Right kidney (tissue), 1 donor: ENCODE measurements at regions not wholly inside any gene's neighbourhood (a gene's known extent, or its start where the extent isn't known, plus 50 kb on each side); places are given as distances from the start of the nearest gene placed in this dataset.
"Not testable (repeated sequence)": the region's sequence is repeated elsewhere in the genome, so short reads cannot be mapped to it uniquely, and the experiment has no call there.

Source experiments
- DNase-seq: peaks from one replicate; pipeline ENCODE4 v3.0.0-alpha.2; 2016

DNA sequence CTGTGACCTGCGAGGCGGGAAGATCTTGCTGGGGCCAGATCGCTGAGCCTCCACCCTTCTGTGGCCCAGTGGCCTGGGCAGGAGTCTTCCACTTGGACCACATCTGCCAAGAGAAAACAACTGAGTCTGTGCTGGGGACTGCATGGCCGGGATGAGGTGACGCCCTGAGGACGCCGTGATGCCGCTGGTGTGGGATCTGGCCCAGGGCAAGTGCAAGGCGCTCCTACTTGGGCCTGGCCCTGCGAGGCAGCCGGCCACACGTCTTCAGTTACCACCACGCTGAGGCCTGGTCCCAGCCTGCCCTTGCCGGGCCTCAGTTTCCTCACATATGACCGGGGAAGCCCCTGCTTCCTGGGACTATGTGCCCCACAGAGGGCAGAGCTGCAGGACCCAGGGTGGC lies 133.4 kb downstream of the SLC25A46 start:
- no peak for DNase-seq

DNA sequence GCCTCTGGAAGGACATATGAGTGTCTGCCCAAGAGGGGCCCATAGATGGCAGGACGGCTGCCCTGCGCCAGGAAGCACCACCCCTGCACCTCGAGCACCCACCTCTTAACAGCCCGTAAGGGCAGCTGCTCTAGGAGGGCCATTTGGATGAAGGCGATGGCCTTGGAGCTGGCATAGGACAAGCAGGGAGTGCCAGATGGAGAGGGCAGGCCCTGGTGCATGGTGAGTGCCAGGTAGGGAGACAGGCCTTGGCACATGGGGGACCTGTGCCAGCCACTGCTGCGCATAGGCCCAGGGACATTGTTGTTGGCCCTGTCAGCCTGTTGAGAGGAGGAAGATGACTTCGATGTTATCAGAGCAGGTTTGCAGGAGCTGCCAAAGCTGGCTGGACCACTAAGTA lies 134.2 kb downstream of the SLC25A46 start:
- DNase-seq = no peak

DNA sequence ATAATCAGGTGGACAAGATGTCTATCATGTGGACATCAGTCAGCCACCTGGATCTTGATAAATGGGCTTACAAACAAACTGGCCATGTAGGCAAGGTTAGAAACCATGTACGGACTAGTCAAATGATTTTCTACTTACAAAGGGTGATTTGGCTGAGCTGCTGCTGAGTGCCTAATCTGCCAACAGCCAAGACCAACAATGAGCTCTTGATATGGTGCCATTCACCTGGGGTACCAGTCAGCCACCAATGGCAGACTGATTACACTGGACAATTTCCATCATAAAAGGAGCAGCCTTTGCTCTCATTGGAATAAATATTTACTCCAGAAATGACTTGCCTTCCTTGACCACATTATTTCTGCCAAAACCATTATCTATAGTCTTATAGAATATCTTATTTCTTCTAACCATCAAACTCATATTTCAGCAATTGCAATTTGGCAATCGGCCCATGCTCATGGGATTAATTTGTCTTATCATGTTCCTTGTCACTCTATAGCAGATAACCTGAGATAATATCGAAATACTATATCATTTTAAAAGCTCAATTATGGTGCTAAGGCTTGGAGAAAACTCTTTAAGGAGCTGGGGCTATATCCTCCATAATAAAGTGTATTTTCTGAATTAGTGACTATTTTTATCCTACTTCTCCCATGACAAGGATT lies 135.1 kb downstream of the SLC25A46 start:
- DNase-seq = no peak

DNA sequence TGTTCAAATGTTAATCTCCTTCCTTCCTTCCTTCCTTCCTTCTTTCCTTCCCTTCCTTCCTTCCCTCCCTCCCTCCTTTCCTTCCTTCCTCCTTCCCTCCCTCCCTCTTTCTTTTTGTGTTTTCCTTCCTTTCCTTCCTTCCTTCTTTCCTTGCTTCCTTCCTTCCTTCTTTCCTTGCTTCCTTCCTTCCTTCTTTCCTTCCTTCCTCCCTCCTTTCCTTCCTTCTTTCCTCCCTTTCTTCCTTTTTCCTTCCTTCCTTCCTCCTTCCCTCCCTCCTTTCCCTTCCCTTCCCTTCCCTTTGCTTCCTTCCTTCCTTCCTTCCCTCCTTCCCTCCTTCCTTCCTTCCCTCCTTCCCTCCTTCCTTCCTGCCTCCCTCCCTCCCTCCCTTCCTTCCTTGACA lies 136.3 kb downstream of the SLC25A46 start:
- not testable (repeated sequence) for DNase-seq

DNA sequence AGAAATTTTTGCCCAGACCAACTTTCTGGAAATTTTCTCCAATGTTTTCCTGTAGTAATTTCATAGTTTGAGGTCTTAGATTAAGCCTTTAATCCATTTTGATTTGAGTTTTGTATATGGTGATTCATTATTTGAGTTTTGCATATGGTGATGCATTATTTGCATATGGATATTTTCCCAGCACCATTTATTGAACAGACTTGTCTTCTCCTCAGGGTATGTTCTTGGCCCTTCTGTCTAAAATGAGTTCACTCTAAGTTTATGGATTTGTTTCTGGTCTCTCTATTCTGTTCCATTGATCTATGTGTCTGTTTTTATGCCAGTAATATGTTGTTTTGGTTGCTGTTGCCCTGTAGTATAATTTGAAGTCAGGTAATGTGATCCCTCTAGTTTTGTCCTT lies 139.3 kb downstream of the SLC25A46 start:
- no peak for DNase-seq

DNA sequence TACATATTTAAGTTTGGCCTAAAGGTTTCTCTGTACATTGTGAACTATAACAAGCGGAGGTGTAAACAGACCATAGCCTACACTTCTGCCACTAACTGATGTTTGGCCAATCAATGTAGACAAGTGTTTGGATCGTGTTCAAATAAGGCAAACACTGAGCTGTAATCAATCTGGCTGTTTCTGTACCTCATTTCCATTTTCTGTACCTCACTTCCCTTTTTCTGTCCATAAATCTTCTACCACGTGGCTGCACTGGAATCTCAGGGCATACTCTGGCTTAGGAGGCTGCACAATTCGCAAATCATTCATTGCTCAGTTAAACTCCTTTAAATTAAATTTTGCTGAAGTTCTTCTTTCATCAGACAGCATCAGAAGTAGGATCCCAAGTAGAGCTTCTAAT lies 140.9 kb downstream of the SLC25A46 start:
- no peak for DNase-seq

DNA sequence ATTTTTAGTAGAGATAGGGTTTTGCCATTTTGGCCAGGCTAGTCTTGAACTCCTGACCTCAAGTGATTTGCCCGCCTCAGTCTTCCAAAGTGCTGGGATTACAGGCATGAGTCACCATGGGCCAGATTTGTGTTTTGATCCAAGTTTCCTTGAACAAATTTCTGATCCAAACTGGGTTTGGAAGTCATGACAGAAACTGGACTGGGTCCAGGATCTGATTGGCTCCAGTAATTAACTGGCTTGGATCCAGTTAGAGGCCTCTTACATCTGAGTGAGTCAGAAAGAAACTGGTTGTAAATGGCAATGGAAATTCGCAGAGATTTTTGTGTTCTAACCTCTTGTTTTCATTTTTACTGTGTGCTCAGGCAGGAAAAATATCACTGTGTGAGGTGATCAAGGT lies 141.6 kb downstream of the SLC25A46 start:
- DNase-seq = no peak

DNA sequence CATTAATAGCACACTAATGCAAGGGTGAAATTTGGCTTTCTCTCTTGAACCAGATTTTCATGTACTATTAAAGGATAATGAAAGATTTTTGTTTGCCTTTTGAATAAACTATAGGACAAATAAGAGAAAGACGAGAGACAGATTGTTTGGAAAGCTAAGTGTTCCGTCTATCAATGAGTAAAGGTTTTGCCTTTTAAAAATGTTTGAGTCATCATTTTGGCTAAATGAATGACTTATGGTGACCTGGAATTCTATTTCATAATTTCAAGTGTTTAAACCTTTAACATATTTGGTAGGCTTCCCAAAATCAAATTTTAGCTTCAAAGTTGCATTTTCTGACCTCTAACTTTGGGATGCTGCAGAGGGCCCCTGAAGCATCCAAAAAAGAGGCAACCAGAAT lies 145.2 kb downstream of the SLC25A46 start:
- DNase-seq = no peak

DNA sequence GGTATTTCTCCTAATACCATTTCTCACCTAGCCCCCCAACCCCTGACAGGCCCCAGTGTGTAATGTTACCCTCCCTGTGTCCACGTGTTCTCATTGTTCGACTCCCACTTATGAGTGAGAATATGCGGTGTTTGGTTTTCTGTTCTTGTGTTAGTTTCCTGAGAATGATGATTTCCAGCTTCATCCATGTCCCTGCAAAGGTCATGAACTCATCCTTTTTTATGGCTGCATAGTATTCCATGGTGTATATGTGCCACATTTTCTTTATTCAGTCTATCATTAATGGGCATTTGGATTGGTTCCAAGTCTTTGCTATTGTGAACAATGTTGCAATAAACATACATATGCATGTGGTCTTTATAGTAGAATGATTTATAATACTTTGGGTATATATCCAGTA lies 148.4 kb downstream of the SLC25A46 start:
- DNase-seq = not testable (repeated sequence)

DNA sequence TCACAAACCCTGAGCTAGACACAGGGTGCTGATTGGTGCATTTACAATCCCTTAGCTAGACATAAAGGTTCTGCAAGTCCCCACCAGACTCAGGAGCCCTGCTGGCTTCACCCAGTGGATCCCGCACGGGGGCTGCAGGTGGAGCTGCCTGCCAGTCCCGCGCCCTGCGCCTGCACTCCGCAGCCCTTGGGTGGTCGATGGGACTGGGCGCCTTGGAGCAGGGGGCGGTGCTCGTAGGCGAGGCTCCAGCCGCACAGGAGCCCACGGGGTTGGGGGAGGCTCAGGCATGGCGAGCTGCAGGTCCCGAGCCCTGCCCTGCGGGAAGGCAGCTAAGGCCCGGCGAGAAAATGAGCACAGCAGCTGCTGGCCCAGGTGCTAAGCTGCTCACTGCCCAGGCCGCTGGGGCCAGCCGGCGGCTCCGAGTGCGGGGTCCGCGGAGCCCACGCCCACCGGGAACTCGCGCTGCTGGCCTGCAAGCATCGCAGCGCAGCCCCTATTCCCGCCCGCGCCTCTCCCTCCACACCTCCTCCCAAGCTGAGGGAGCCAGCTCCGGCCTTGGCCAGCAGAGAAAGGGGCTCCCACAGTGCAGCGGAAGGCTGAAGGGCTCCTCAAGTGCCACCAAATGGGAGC lies 155.2 kb downstream of the SLC25A46 start:
- DNase-seq = not testable (repeated sequence)

DNA sequence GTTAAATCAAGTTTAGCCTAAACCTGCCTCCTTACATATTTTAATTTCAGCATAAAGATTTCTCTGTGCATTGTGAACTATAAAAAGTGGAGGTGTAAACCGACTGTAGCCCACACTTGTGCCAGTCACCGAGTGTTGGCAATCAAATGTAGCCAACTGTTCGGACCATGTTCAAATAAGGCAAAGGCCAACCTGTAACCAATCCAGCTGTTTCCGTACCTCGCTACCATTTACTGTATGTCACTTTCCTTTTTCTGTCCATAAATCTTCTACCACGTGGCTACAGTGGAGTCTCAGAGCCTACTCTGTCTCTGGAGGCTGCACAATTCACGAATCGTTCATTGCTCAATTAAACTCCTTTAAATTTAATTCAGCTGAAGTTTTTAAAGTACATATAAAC lies 156.0 kb downstream of the SLC25A46 start:
- no peak for DNase-seq

DNA sequence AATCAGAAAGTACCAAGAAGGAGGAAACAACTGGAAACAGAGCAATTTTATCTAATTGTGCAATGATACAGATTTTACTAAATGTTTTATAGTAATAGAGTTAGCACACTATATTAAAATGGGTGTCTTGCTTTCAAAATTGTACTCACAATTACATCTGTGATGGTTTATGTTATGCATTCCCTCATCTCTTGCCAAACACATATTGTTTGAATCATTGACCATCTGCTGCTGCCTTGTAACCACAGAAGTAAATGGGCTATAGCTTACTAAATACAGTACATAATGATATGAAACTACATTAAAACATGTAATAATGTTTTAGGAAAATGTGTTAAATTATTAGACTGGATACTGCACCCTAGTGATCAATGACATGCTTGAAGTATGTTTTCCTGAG lies 158.1 kb downstream of the SLC25A46 start:
- no peak for DNase-seq

DNA sequence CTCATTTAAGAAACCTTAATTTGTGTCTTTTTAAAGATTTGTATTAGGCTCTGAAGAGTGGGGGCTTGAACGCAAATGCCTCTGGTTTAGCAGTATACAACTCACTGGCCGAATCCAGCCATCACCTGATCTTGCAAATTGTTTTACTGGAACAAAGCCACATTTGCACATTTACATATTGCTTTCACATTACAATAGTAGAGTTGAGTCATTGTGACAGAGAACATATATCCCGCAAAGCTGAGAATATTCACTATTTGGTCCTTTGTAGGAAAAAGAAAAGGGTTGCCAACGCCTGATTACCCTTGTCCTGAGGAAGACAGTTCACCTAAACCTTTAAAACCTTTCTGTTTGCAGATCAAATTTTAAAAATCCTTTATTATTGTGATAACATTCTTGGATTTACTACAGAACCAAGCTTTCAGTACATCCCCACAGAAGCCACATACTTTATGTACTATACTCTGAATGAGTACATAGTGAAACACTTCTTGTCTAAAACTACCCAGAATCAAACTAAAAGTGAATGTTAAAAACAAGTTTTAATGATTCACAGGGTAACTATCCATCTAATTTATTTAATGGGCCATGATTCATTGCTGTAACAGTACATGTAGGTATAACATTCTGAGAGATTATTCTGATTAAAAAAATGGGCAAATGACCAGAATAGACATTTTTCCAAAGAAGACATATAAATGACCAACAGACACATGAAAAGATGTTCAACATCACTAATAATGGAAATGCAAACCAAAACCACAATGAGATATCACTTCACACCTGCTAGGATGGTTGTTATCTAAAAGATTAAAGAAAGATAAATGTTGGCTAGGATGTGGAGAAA lies 161.0 kb downstream of the SLC25A46 start:
- DNase-seq = no peak

DNA sequence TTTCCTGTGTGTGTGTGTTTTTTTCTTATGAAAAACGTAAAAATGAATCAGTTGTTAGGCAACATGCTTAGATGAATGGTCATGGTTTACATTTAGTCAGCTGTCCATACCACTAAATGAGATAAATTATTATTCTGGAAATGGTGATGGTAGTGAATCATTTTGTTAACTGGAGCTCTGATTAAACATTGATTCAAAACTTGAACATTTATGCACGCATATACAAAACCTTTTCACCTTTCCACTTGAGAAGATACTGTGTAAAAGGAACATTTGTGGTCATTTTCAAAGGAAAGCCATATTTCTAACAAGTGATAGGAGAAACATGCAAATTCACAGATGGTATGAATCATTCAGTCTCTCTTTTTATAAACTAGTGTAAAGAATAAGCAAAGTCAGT lies 162.0 kb downstream of the SLC25A46 start:
- no peak for DNase-seq

DNA sequence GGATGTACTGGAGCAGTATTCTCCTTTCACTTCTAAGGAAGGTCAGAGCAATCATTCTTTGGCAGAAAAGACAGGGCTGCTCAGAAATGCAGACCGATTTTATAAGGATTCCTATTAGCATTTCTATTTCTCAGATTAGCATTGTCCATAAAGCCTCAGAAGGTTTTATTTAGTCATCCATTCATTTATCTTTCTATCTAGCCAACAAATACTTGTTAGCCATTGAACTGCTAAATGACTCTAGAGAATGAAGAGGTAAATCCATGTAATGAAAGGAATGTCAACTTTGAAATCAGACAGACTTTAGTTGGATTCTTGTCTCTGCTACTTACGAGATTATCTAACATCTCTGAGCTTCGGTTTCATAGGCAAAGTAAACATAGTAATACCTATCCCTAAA lies 165.2 kb downstream of the SLC25A46 start:
- no peak for DNase-seq

DNA sequence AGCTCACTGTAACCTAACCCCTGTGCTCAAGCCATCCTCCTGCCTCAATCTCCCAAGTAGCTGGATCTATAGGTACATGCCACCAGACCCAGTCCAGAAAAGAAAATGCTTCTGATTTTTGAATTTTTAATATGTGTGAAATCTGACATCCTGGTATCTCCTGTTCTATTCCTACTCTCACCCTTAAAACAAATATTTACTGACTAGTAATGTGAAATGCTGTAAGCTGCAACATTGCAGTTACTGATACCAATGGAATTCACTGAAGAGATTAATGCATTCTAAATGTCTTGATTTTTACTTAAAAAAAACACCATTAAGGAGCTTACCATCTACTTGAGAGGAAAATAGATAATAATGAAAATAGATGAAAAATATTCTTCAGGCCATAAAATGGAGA lies 162.7 kb upstream of the TSLP start:
- DNase-seq = no peak

DNA sequence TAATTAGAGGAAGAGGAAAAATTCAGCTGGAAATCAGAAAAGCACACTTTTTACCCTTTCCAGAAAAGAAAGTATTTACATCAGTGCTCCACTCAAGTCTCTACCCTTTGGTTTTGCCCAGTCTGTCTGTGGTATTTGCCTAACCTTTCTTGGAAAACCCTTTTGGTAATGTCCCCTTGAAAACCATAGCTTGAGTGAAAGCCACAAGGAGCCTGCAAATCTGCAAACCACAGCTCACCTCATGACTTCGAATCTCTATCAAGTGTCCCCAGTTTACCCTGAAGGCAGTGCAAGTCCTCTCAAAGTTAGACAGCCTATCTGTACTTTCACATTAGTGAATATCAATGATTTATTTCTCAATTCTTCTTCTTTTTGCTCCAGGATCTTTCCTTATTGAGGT lies 162.1 kb upstream of the TSLP start:
- DNase-seq = no peak

DNA sequence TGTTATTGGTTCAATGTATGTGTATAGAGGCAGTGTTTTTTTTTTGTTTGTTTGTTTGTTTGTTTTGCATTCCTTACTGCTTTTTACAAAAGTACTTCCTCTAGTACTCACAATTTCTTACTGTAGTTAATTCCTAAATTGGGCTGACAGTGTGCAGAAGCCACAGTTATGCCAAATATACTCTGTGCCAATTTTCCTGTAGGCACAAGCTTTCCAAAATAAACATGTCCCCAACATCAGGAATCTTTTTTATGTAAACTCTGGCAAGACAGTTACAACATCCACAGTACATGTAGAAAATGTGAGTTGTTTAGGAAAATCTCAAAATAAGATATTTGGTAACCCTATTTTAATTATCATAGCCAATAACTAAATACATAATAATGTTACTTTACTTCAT lies 161.6 kb upstream of the TSLP start:
- DNase-seq = no peak

DNA sequence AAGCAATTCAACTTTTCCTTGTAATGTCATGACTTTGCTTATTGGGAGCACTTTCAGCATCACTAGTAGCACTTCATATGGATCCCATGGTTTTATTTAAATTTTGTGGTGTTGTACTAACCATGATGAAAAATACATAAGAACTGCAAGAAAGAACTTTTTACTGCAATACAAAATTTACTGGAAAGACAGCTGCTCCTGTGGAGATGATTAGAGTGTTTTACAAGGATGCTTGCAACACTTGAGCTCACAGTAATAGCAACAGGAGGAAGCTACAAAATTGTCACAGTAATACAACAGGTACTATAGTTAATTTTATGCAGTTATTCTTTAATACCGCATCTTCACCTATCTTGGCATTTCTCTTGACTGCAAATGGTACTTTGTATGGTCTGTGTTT lies 158.3 kb upstream of the TSLP start:
- DNase-seq = no peak

DNA sequence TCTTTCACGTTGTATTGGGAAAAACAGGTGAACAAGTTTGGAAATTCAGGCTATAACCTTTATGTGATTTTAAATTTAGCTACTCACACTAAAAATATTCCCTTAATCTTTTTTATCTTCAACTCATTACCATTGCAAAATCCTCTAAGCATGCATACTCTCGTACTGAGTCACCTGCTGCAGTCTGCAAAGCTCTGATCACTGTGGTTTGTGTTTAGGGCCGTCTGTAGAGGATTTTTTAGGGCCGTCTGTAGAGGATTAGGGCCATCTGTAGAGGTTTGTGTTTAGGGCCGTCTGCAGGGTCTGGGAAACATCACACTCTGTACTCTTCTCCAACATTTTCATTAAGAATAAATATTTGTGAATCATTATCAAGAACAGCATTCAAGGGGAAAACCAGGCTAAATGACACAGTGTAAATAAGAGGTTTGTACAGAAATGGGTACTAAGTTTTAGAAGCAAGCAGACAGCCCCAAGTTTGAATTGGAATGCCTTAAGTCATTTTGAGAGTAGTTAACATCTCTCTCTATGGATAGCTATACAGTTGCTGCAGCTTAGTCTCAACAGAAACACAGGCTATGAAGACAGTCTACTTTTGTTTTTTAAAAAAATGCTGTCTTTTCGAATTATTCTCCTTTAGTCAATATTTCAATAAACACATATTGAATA lies 155.0 kb upstream of the TSLP start:
- DNase-seq = no peak

DNA sequence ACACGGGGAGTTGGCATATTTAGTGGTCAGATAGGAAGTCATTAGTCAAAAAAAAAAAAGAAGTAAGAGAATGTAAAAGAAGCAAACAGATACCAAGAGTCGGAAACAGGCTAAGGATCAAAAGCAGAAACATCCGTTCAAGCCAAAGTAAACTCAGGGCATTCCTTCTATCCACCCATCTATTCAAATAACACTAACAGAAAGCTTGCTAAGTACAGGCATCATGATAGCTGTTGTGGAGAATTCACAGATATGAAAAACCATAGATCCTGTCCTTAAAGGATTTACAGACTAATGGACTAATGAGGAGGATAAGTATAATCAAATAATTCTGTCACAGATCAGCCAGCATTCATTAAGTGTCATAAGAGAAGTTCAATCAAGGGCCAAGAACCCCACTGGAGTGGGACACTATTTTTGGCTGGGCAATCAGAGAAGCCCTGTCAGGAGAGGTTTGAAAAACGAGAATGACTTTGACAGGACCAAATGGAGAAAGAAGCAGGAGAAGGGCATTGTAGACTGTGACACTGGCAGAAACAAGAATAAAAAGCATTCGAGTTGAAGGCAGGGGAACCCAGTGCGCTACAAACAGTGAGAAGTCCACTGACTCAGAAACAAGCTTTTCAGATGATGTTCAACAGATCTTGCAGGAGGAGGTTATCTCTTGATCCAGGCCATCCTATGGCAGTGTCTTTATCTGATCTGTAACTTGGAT lies 154.2 kb upstream of the TSLP start:
- DNase-seq = no peak

DNA sequence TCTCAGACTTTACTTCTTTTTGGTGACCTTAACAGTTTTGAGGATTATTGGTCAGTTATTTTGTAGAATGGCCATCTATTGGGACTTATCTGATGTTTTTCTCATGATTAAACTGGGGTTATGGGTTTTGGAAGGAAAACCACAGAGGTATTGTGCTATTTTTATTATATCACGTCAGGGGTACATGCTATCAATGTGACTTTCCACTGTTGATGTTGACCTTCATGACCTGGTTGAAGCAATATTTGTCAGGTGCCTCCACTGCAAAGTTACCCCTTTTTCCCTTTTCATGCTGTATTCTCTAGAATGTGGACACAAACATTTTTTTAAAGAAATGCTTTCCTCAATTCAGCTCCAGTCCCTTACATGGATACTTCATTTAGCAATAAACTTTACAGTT lies 152.8 kb upstream of the TSLP start:
- no peak for DNase-seq
